HG03571 (cell line): ENCODE measurements at regions not wholly inside any gene's neighbourhood (a gene's known extent, or its start where the extent isn't known, plus 50 kb on each side); places are given as distances from the start of the nearest gene placed in this dataset.
"Not testable (repeated sequence)": the region's sequence is repeated elsewhere in the genome, so short reads cannot be mapped to it uniquely, and the experiment has no call there.

Source experiments
- ATAC-seq: cut with Tn5 transposase; IDR thresholded peaks from one replicate; pipeline ENCODE4 v1.9.1; 2021; ENCODE audit not compliant: unreplicated experiment

- ATAC-seq: no peak
These were observed 472.8 kb upstream of the DDX18 start for GRCh38 chr2:117341690-117342089.

DNA sequence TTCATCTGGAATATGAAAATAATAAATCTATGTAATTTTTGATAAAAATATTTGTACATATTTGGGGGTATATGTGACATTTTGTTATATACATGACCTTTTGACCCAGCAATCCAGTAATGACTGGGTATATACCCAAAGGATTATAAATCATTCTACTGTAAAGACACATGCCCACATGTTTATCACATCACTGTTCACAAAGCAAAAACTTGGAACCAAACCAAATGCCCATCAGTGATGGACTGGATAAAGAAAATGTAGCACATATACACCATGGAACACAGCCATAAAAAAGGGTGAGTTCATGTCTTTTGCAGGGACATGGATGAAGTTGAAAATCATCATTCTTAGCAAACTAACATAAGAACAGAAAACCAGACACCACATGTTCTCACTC is 472.1 kb upstream of the DDX18 start:
- no peak for ATAC-seq

DNA sequence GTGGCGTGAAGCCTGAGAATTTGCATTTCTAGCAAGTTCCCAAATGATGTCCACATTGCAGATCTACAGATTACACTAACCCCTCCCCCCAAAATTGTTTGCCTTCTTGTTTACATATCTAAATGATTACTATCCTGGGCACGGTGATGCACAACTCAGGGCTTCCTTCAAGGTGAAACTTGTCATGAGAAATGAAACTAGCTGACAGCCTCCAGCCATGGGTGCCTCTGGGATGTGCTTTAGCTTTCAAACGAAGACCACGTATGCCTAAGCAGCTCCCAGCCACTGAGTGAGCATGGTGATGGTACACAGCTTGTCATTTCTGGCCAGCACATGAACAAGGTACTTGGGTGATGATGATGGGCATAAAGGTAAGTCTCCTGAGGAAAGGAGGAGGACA is 464.8 kb upstream of the DDX18 start:
- ATAC-seq: no peak

DNA sequence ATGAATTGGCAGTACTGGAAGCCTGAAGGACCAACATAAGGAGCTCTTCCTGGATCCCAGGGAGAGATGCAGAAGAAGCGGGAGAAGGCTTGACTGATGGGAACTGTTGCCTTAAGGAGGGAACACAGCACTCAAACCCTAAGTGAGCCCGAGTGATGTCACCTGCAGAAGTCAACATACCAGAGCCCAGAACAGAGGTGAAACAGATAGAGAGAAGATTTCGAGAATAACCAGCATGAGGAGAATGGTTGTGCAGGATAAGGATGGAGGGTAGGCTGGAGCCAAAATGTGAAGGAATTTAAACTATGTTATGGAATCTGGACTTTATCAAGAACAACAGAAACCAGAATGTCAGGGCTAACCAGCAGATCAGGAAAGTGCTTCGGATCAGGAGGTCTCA is 463.1 kb upstream of the DDX18 start:
- ATAC-seq: no peak

DNA sequence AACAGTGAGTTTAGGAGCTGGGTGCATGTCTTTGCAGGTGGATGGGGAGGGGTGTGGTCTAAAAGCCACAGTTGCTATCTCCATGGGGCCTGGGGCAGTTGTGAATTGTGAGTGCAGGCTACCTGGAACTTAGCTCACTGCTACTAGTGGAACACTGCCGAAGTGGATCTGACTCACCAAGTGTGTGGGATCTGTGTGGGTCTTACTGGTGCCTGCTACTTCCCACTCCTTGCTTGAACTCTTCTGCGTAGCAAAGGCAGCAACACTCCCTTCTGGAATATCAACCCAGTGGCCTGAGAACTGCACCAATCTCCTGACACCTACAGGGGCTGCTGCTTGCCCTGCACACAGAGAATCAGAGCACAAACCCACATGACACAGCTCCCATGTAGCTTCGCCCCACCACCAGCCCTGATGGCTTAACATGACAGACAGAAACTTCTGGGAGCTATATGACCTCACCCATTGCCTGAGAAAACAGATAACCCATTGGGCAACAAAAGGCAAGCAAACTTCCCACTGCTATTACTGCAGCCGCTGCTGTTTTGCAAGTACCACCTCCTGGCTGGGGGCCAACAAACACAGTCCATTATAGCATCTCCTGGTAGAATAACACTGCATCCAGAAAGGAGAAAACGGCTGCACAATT is 455.1 kb upstream of the DDX18 start:
- no peak for ATAC-seq

- ATAC-seq: no peak
These were observed 453.9 kb upstream of the DDX18 start for GRCh38 chr2:117360586-117360985.

DNA sequence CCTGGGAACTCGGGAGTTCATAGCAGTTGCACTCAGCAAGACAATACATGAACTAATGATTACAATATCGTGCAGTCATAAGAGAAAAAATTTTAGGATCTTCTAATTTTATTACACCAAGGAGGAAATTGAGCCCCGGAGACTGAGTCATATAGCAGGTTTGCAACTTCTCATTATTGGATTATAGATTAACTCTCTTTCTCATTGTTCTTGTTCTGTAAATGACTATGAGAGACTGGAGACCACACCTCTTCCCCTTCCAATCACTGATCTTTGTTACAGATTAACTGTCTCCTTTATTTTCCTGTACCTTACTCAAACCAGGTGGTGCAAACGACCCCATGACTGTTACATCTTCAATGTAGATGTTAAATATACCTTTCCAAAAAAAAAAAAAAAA is 435.8 kb upstream of the DDX18 start:
- peak; percentile 94 for ATAC-seq

DNA sequence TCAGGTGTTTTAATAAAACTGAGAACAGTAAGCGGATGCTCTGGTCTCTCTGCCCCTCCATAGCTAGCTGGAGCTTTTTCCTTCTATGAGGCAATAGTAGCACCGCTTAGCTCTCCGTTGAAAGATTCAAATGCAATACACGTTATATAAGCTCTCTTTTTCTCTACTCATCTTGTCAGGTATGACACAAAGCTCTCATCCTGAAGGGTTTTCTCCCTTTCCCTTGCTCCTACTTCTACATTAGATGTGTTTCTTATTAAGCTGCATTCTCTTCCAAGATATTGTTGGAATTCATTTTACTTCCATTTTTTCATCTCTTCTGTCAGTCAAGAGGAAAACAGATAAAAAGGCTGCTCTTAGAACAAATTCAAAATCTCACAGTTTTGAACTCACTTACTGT is 434.6 kb upstream of the DDX18 start:
- no peak for ATAC-seq

- ATAC-seq: not testable (repeated sequence)
These were observed 430.5 kb upstream of the DDX18 start for GRCh38 chr2:117383997-117384396.

GRCh38 chr2:117396161-117396560 is 418.3 kb upstream of the DDX18 start:
- ATAC-seq: no peak

- no peak for ATAC-seq
These were observed 412.9 kb upstream of the DDX18 start for GRCh38 chr2:117401582-117401981.

GRCh38 chr2:117406443-117406842 is 408.0 kb upstream of the DDX18 start:
- ATAC-seq: no peak

- no peak for ATAC-seq
These were observed 406.7 kb upstream of the DDX18 start for GRCh38 chr2:117407746-117408145.

- no peak for ATAC-seq
These were observed 405.0 kb upstream of the DDX18 start for GRCh38 chr2:117409443-117409842.

DNA sequence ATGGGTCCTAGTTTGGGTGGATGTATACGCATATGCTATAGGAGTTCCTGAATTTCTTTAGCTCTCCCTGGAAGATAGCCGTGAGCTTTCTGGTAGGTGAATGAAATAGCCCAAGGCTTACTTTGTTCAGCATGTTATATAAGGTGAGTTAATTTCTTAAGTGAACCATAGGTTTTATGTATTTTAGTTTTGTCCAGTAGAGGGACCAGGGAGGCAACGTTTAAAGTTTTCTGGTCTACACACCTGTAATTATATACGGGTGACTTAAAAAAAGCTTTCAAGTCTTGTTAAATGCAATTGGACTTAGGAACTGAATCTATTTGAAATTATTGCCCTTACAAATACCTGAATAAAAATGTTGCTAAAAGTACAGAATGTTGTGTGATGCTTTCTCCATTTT is 402.5 kb upstream of the DDX18 start:
- no peak for ATAC-seq

DNA sequence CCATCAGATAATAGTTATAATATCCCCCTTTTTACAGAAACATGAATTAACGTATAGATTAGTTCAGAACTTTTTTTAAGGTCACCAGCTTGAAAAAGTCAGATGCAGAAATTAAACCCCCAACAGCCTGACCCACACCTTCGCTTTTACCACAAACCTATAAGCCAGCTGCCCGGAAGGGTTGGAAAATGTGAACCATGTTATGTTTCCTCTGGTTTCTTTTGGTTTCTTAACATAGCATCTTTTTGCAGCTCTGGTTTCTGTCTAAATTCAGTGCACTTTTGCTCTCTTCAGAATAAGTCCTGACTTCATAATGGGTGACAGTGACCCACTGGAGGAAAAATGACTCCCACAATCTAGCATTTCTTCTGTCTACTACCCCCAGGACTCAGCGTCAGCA is 381.7 kb upstream of the DDX18 start:
- ATAC-seq: no peak

- ATAC-seq: no peak
These were observed 377.8 kb upstream of the DDX18 start for GRCh38 chr2:117436697-117437096.

DNA sequence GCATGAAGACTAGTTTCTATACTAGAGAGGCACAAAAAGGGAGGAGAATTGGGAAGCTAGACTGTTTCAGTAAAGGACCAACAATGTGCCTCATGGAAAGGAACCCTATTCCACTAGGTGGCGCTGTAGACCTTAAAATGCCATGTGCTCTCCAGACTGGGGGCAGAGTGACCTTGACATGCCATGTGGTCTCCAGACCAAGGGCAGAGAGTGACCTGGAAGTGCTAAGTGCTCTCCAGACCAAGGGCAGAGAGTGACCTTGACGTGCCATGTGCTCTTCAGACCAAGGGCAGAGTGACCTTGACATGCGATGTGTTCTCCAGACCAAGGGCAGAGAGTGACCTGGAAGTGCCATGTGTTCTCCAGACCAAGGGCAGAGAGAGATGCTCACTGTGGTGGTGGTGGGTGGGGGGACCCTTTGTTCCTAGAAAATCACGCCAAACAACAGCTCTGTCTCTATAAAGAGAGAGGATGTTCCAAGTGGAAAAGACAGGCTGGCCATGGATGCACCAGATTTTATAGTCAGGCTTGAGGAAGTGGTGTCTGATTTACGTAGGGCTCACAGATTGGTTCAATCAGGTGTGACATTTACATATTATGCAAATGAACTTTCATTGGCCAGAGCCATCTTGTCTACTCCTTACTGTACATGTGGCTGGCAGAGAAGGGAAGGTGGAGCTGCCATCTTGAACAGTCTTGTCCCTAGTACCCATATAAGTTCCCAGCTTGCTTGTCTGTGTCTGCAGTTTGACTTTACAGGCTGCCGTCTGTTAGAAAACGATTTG is 344.0 kb upstream of the DDX18 start:
- no peak for ATAC-seq

DNA sequence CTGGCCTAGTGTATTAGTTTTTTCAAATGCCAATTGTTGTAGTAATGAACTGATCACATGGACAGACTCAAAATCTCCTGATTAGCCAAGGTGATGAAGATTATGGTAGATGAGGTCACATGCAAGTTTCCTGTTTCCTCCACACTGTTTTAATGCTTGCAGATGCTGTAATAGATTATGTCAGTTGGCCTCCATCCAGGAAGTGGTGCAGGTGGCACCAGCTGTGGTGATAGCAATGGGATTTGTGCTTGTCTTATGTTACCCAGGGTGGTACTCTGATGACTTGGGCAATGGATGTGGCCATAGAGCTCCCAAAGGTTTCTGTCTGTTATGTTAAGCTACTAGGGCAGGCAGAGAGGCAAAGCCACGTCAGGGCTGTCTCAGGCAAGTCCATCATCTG is 332.9 kb upstream of the DDX18 start:
- no peak for ATAC-seq

DNA sequence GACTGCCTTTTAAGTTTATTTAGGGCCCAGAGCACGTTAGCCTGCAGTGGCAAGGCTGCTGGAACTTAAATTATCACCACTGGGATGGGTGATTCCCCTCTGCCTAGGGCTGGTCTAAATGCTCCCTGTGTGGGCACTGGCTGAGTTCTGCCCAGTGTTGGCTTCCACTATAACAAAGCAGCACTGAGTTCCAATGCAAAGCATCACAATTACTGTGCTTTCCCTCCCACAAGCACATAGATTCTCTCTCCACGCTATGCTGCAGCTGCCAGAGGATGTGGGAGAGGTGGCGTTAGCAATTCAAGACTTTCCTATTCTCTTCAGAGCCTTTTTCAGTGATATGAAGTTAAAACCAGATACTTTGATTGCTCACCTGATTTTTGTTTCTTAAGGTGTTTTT is 328.9 kb upstream of the DDX18 start:
- no peak for ATAC-seq

GRCh38 chr2:117486081-117486480 is 328.4 kb upstream of the DDX18 start:
- ATAC-seq: no peak

DNA sequence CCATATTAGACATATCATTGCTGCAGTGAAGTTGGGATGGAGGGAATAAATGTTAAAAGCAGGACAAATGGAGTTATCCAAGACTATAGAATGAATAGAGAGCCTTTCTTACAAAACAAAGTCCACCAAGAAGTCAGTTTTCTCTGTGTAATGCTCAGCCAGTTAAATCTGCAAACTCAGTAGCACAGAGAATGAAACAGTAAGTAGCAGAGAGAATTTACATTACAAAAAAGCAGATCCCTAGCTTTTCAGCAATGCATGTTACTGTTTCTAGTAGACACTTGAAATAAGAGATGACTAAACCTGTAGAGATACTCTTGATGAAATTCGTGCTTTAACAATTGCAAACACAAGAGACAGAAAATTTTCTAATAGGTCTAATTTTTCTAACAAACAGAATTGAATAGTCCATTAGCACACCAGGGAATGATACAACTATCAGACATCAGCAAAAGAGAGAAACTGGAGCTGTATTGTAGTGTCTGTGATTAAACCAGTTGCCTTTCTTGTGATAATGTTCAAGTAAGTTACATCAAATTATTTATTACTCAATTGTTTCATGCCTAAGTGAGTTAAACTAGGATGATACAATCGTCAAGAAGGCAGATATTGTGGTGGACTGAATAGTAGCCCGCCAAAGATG is 322.2 kb upstream of the DDX18 start:
- no peak for ATAC-seq
